ENCODE measurements at regions not wholly inside any gene's neighbourhood (a gene's known extent, or its start where the extent isn't known, plus 50 kb on each side); places are given as distances from the start of the nearest gene placed in this dataset.

GRCh38 chr20:41671143-41671542, 53.0 kb upstream of the CHD6 start:
- no peak for DNase-seq (ENCODE audit: low read depth in 2 of 2)

- DNase-seq (ENCODE audit: low read depth in 2 of 2): no peak
Measured at GRCh38 chr20:41670631-41671030, 52.5 kb upstream of the CHD6 start.

GRCh38 chr20:41669708-41670263, 51.6 kb upstream of the CHD6 start:
- no peak for DNase-seq (ENCODE audit: low read depth in 2 of 2)

GRCh38 chr20:41668057-41668749, 50.0 kb upstream of the CHD6 start:
- no peak for DNase-seq (ENCODE audit: low read depth in 2 of 2)
